Heart left ventricle (tissue), 16 donors: ENCODE measurements at regions not wholly inside any gene's neighbourhood (a gene's known extent, or its start where the extent isn't known, plus 50 kb on each side); places are given as distances from the start of the nearest gene placed in this dataset.

Experiments
- ATAC-seq, 4 donors: fragments of 200-7000 bp; cut with Tn5 transposase; one replicate each; pipeline ENCODE4 v1.9.1; 2020 to 2022; ENCODE audit warnings: moderate library complexity in 4 of 4, mild to moderate bottlenecking in 3 of 4, moderate number of reproducible peaks in 1 of 4
- DNase-seq, 5 donors: peaks; one replicate each; pipeline ENCODE4 v3.0.0-alpha.2; 2020
- H3K27ac ChIP-seq, 12 donors: fragments of 200-600 bp; sonication (generic) in 4 of 12; one replicate each; pipeline versions ENCODE4 v1.5.0 to v1.8.0; 2016 to 2022; ENCODE audit warnings: mild to moderate bottlenecking in 2 of 12
- H3K27me3 ChIP-seq, 9 donors: fragments of 200-600 bp; sonication (generic) in 2 of 9; one replicate each; pipeline versions ENCODE4 v1.5.1 to v1.8.0; 2016 to 2022; ENCODE audit warnings: mild to moderate bottlenecking in 3 of 9
- H3K36me3 ChIP-seq, 9 donors: fragments of 200-600 bp; sonication (generic) in 2 of 9; one replicate each; pipeline versions ENCODE4 v1.5.0 to v1.8.0; 2018 to 2022; ENCODE audit warnings: mild to moderate bottlenecking in 2 of 9
- H3K4me1 ChIP-seq, 12 donors: fragments of 200-600 bp; sonication (generic) in 4 of 12; one replicate each; pipeline versions ENCODE4 v1.5.0 to v1.8.0; 2016 to 2022; ENCODE audit warnings: mild to moderate bottlenecking in 3 of 12
- H3K4me3 ChIP-seq, 12 donors: fragments of 200-600 bp; sonication (generic) in 4 of 12; one replicate each; pipeline versions ENCODE4 v1.5.0 to v1.8.0; 2017 to 2022; ENCODE audit warnings: mild to moderate bottlenecking in 9 of 12, moderate library complexity in 4 of 12
- H3K9me3 ChIP-seq, 12 donors: fragments of 200-600 bp; sonication (generic) in 4 of 12; one replicate each; pipeline versions ENCODE4 v1.5.0 to v1.8.0; 2016 to 2022; ENCODE audit warnings: mild to moderate bottlenecking in 1 of 12
- CTCF ChIP-seq, 12 donors: fragments of 200-600 bp; sonication (generic) in 4 of 12; IDR thresholded peaks; one replicate each; pipeline versions ENCODE4 v1.5.0 to v1.8.0; 2018 to 2022; ENCODE audit warnings: antibody characterized with exemption in 12 of 12, mild to moderate bottlenecking in 5 of 12
- POLR2A ChIP-seq, 2 donors: fragments of 450-650 bp; IDR thresholded peaks; one replicate each; pipeline ENCODE4 v1.6.1; 2017; ENCODE audit warnings: antibody characterized with exemption in 2 of 2, mild to moderate bottlenecking in 2 of 2, moderate library complexity in 2 of 2
- WGBS, 4 donors: extraction: QIAGEN DNeasy Blood & Tissue Kit in 2 of 4; methylation state at CpG; one replicate each; pipeline versions ENCODE4 v1.1.5 to v1.1.7; 2013 to 2018; 5-methylcytosine and 5-hydroxymethylcytosine counted together
- intact Hi-C, 10 donors: fragments of 100-400 bp; cut with DNase I; formaldehyde crosslinking; loops; one replicate each; pipeline versions ENCODE4 v1.11.1 to v1.14.2; 2022
- donor health status: ischemic (EF 13 %, LVEDD 7.1; RV severe dilation, severe dysfunction).
- donor health status: healthy with polysubstance abuse.
- donor health status: DM: no; HTN: yes; CAD: no.
- donor health status: DM: no; HTN: no; CAD: no.
- donor health status: ischemic (EF 25% LVEDD 6.9; RV normal size, moderate dysfunction).
- donor health status: ischemic (EF 25% LVEDD 5.7; RV mildly dilated, moderate dysfunction).
- donor health status: healthy.
- donor health status: DM: yes; HTN: yes; CAD: no.
- donor health status: ischemic (EF 35%, LVEDD 5.7; RV mildly dilated, moderate dysfunction).
- donor health status: nonischemic (EF 11% LVEDD 7.7; RV severe dilation, severe dysfunction).
- donor health status: DM: yes; HTN: yes; CAD: no.
- donor health status: PGD.
- donor health status: ischemic (EF 29% LVEDD 5.4; RV normal size, mild dysfunction).
- donor health status: nonischemic (EF 23%, LVEDD 6.1; RV moderate dilation, normal function).

GRCh38 chr1:38352869-38353268, 306.3 kb upstream of the POU3F1 start:
- H3K9me3 ChIP-seq, result peaks cover 0 to 9% (median 0%) of the 10 kb centered on the region in 12 donors
- intact Hi-C loops, result no loop called here
- H3K27ac ChIP-seq, result no peak overlapping the region
- H3K4me1 ChIP-seq, result no peaks in the 10 kb centered on the region
- H3K36me3 ChIP-seq, result no peaks in the 10 kb centered on the region
- ATAC-seq (no peak), DNase-seq (no peak)
- no peak for TF ChIP-seq CTCF (IDR thresholded peaks at IDR 0.05)
- TF ChIP-seq POLR2A (IDR thresholded peaks at IDR 0.05), result no peak
- WGBS, 4 donors, result 43 to 54% (median 46%) methylated on average over 6 of the region's 6 CpGs
- H3K27me3 ChIP-seq, result peaks cover 0 to 12% (median 0%) of the 10 kb centered on the region in 9 donors
- no peak overlapping the region for H3K4me3 ChIP-seq

GRCh38 chr1:38347446-38348175, 301.0 kb upstream of the POU3F1 start:
- Histone ChIP-seq H3K4me1 (no peaks in the 10 kb centered on the region), H3K36me3 (no peaks in the 10 kb centered on the region), H3K27ac (no peak overlapping the region), H3K9me3 (peaks cover 0 to 25% (median 0%) of the 10 kb centered on the region in 12 donors), H3K27me3 (peaks cover 0 to 8% (median 0%) of the 10 kb centered on the region in 9 donors), H3K4me3 (no peak overlapping the region)
- TF ChIP-seq CTCF (IDR thresholded peaks at IDR 0.05) (no peak), POLR2A (IDR thresholded peaks at IDR 0.05) (no peak)
- intact Hi-C loops, result no loop called here
- 69 to 80% (median 76%) methylated on average over 3 of the region's 3 CpGs for WGBS, 4 donors
- DNase-seq (no peak), ATAC-seq (no peak)

- peaks cover 0 to 10% (median 0%) of the 10 kb centered on the region in 9 donors for H3K27me3 ChIP-seq
- WGBS, 4 donors, result 67 to 80% (median 72%) methylated on average over 4 of the region's 4 CpGs
- no peaks in the 10 kb centered on the region for H3K36me3 ChIP-seq
- DNase-seq, result no peak
- TF ChIP-seq CTCF (IDR thresholded peaks at IDR 0.05), result no peak
- TF ChIP-seq POLR2A (IDR thresholded peaks at IDR 0.05), result no peak
- ATAC-seq, result no peak
- H3K4me1 ChIP-seq, result no peaks in the 10 kb centered on the region
- peaks cover 0 to 25% (median 0%) of the 10 kb centered on the region in 12 donors for H3K9me3 ChIP-seq
- no peak overlapping the region for H3K4me3 ChIP-seq
- intact Hi-C loops, result no loop called here
- H3K27ac ChIP-seq, result no peak overlapping the region
These were observed 298.1 kb upstream of the POU3F1 start for GRCh38 chr1:38344716-38345115.

GRCh38 chr1:38341694-38342093, 295.1 kb upstream of the POU3F1 start:
- Histone ChIP-seq H3K27me3 (peaks cover 0 to 21% (median 0%) of the 10 kb centered on the region in 9 donors), H3K36me3 (no peaks in the 10 kb centered on the region), H3K27ac (no peak overlapping the region), H3K4me1 (no peaks in the 10 kb centered on the region), H3K9me3 (peaks cover 0 to 9% (median 0%) of the 10 kb centered on the region in 12 donors), H3K4me3 (no peak overlapping the region)
- TF ChIP-seq CTCF (IDR thresholded peaks at IDR 0.05) (no peak), POLR2A (IDR thresholded peaks at IDR 0.05) (no peak)
- DNase-seq (no peak), ATAC-seq (no peak)
- intact Hi-C loops, result no loop called here
- WGBS, 4 donors, result 83 to 90% (median 85%) methylated on average over 4 of the region's 4 CpGs
